ENCODE measurements at regions not wholly inside any gene's neighbourhood (a gene's known extent, or its start where the extent isn't known, plus 50 kb on each side); places are given as distances from the start of the nearest gene placed in this dataset.
A peak's percentile ranks its signal among the peaks of the same experiment; 100 is the strongest.

GRCh38 chr11:29293825-29294224 lies 723.0 kb downstream of the KCNA4 start:
- DNase-seq (ENCODE audit: low read depth), result peak; percentile 87
- peak; percentile 78 for FAIRE-seq
- no peak for TF ChIP-seq EZH2 (IDR thresholded peaks at IDR 0.05; ENCODE audit: insufficient read depth, low read length)
- no peak for TF ChIP-seq CTCF (IDR thresholded peaks at IDR 0.05; ENCODE audit: insufficient read depth, low read depth, low read length)

GRCh38 chr11:29282088-29282487 lies 734.7 kb downstream of the KCNA4 start:
- H3K36me3 ChIP-seq (ENCODE audit: insufficient read depth, low read length), result no peaks in the 10 kb centered on the region
- TF ChIP-seq CTCF (IDR thresholded peaks at IDR 0.05; ENCODE audit: insufficient read depth, low read depth, low read length), result no peak
- no peak for TF ChIP-seq EZH2 (IDR thresholded peaks at IDR 0.05; ENCODE audit: insufficient read depth, low read length)
- Mint-ChIP-seq H3K4me1 (ENCODE audit: low read depth, unreplicated experiment) (peaks cover 32% of the 10 kb centered on the region), H3K9me3 (ENCODE audit: unreplicated experiment) (no peaks in the 10 kb centered on the region), H3K27ac (ENCODE audit: unreplicated experiment) (peak overlapping the region; percentile 80), H3K27me3 (ENCODE audit: low read depth, unreplicated experiment) (no peaks in the 10 kb centered on the region), H3K36me3 (ENCODE audit: low read depth, unreplicated experiment) (no peaks in the 10 kb centered on the region), H3K4me3 (ENCODE audit: unreplicated experiment) (peak overlapping the region; percentile 17)
- no peak overlapping the region for H3K4me3 ChIP-seq (ENCODE audit: insufficient read depth, low read depth, low read length)
- H3K4me2 ChIP-seq (ENCODE audit: low read length), result peak overlapping the region; percentile 51
- peak overlapping the region; percentile 21 for H3K9ac ChIP-seq (ENCODE audit: low read length)
- peak; percentile 99 for FAIRE-seq
- no peak overlapping the region for H2AFZ ChIP-seq (ENCODE audit: low read depth, low read length)
- no peaks in the 10 kb centered on the region for H3K27me3 ChIP-seq (ENCODE audit: insufficient read depth, low read length)
- peak; percentile 98 for DNase-seq (ENCODE audit: low read depth)
- peak overlapping the region; percentile 73 for H3K27ac ChIP-seq (ENCODE audit: low read depth, low read length)
- no peaks in the 10 kb centered on the region for H4K20me1 ChIP-seq (ENCODE audit: insufficient read depth, low read length)
- peaks cover 27% of the 10 kb centered on the region for H3K4me1 ChIP-seq (ENCODE audit: insufficient read depth, low read length)
- no peaks in the 10 kb centered on the region for H3K79me2 ChIP-seq (ENCODE audit: insufficient read depth, low read length)
- H3K9me3 ChIP-seq (ENCODE audit: insufficient read depth, low read depth, low read length), result no peaks in the 10 kb centered on the region

More at GRCh38 chr11:29293825-29294224, 723.0 kb downstream of the KCNA4 start:
- Histone ChIP-seq H3K4me3 (ENCODE audit: insufficient read depth, low read depth, low read length) (no peak overlapping the region), H2AFZ (ENCODE audit: low read depth, low read length) (peak overlapping the region; percentile 2), H3K27ac (ENCODE audit: low read depth, low read length) (peak overlapping the region; percentile 64), H3K9me3 (ENCODE audit: insufficient read depth, low read depth, low read length) (no peaks in the 10 kb centered on the region), H3K4me1 (ENCODE audit: insufficient read depth, low read length) (peaks cover 12% of the 10 kb centered on the region), H4K20me1 (ENCODE audit: insufficient read depth, low read length) (no peaks in the 10 kb centered on the region), H3K4me2 (ENCODE audit: low read length) (peak overlapping the region; percentile 61), H3K36me3 (ENCODE audit: insufficient read depth, low read length) (no peaks in the 10 kb centered on the region), H3K79me2 (ENCODE audit: insufficient read depth, low read length) (no peaks in the 10 kb centered on the region), H3K27me3 (ENCODE audit: insufficient read depth, low read length) (no peaks in the 10 kb centered on the region), H3K9ac (ENCODE audit: low read length) (peak overlapping the region; percentile 45)
- H3K27ac Mint-ChIP-seq (ENCODE audit: unreplicated experiment), result peak overlapping the region; percentile 88
- no peaks in the 10 kb centered on the region for H3K27me3 Mint-ChIP-seq (ENCODE audit: low read depth, unreplicated experiment)
- H3K4me3 Mint-ChIP-seq (ENCODE audit: unreplicated experiment), result peak overlapping the region; percentile 7
- peaks cover 2% of the 10 kb centered on the region for H3K36me3 Mint-ChIP-seq (ENCODE audit: low read depth, unreplicated experiment)
- no peaks in the 10 kb centered on the region for H3K9me3 Mint-ChIP-seq (ENCODE audit: unreplicated experiment)
- H3K4me1 Mint-ChIP-seq (ENCODE audit: low read depth, unreplicated experiment), result peaks cover 18% of the 10 kb centered on the region

- FAIRE-seq (no peak), DNase-seq (ENCODE audit: low read depth) (no peak)
- H2AFZ ChIP-seq (ENCODE audit: low read depth, low read length), result no peak overlapping the region
- no peaks in the 10 kb centered on the region for H3K36me3 ChIP-seq (ENCODE audit: insufficient read depth, low read length)
- no peaks in the 10 kb centered on the region for H3K27me3 ChIP-seq (ENCODE audit: insufficient read depth, low read length)
- Mint-ChIP-seq H3K9me3 (ENCODE audit: unreplicated experiment) (no peaks in the 10 kb centered on the region), H3K27me3 (ENCODE audit: low read depth, unreplicated experiment) (no peaks in the 10 kb centered on the region), H3K36me3 (ENCODE audit: low read depth, unreplicated experiment) (no peaks in the 10 kb centered on the region), H3K4me1 (ENCODE audit: low read depth, unreplicated experiment) (peaks cover 32% of the 10 kb centered on the region), H3K4me3 (ENCODE audit: unreplicated experiment) (no peak overlapping the region), H3K27ac (ENCODE audit: unreplicated experiment) (peak overlapping the region; percentile 82)
- TF ChIP-seq EZH2 (IDR thresholded peaks at IDR 0.05; ENCODE audit: insufficient read depth, low read length) (no peak), CTCF (IDR thresholded peaks at IDR 0.05; ENCODE audit: insufficient read depth, low read depth, low read length) (no peak)
- no peaks in the 10 kb centered on the region for H4K20me1 ChIP-seq (ENCODE audit: insufficient read depth, low read length)
- no peaks in the 10 kb centered on the region for H3K79me2 ChIP-seq (ENCODE audit: insufficient read depth, low read length)
- peak overlapping the region; percentile 73 for H3K27ac ChIP-seq (ENCODE audit: low read depth, low read length)
- peak overlapping the region; percentile 51 for H3K4me2 ChIP-seq (ENCODE audit: low read length)
- H3K4me3 ChIP-seq (ENCODE audit: insufficient read depth, low read depth, low read length), result no peak overlapping the region
- H3K9ac ChIP-seq (ENCODE audit: low read length), result peak overlapping the region; percentile 21
- no peaks in the 10 kb centered on the region for H3K9me3 ChIP-seq (ENCODE audit: insufficient read depth, low read depth, low read length)
- peaks cover 27% of the 10 kb centered on the region for H3K4me1 ChIP-seq (ENCODE audit: insufficient read depth, low read length)
Measured at GRCh38 chr11:29281271-29281777, 735.5 kb downstream of the KCNA4 start.
